Fibroblast of peridontal ligament (primary cell): ENCODE measurements at regions not wholly inside any gene's neighbourhood (a gene's known extent, or its start where the extent isn't known, plus 50 kb on each side); places are given as distances from the start of the nearest gene placed in this dataset.
"Not testable (repeated sequence)": the region's sequence is repeated elsewhere in the genome, so short reads cannot be mapped to it uniquely, and the experiment has no call there.

Experiments used
- DNase-seq: peaks from one replicate; pipeline ENCODE4 v3.0.0-alpha.2; 2010; ENCODE audit errors: extremely low read depth

GRCh38 chr13:104983601-104984000 lies 1551.9 kb downstream of the EFNB2 start:
- no peak for DNase-seq

GRCh38 chr13:104980586-104980985 lies 1554.9 kb downstream of the EFNB2 start:
- DNase-seq, result no peak

GRCh38 chr13:104979281-104980030 lies 1556.0 kb downstream of the EFNB2 start:
- DNase-seq, result no peak

- DNase-seq, result no peak
Measured at GRCh38 chr13:104976986-104977385, 1558.5 kb downstream of the EFNB2 start.

- DNase-seq, result no peak
Measured at GRCh38 chr13:104975272-104975671, 1560.2 kb downstream of the EFNB2 start.

- DNase-seq, result no peak
Measured at GRCh38 chr13:104968876-104969275, 1566.6 kb downstream of the EFNB2 start.

GRCh38 chr13:104967836-104968630 lies 1567.4 kb downstream of the EFNB2 start:
- DNase-seq, result no peak

GRCh38 chr13:104967376-104967775 lies 1568.1 kb downstream of the EFNB2 start:
- DNase-seq, result no peak

GRCh38 chr13:104962411-104962810 lies 1573.1 kb downstream of the EFNB2 start:
- no peak for DNase-seq

- no peak for DNase-seq
Measured at GRCh38 chr13:104961246-104961645, 1574.2 kb downstream of the EFNB2 start.

- peak; percentile 59 for DNase-seq
Measured at GRCh38 chr13:104954210-104954609, 1581.3 kb downstream of the EFNB2 start.

- peak; percentile 81 for DNase-seq
Measured at GRCh38 chr13:104953588-104953987, 1581.9 kb downstream of the EFNB2 start.

GRCh38 chr13:104949840-104950740 lies 1585.4 kb downstream of the EFNB2 start:
- peak; percentile 67 for DNase-seq

GRCh38 chr13:104944176-104944575 lies 1591.3 kb downstream of the EFNB2 start:
- no peak for DNase-seq

- DNase-seq, result no peak
Measured at GRCh38 chr13:104943331-104943730, 1592.1 kb downstream of the EFNB2 start.

GRCh38 chr13:104937881-104938280 lies 1597.6 kb downstream of the EFNB2 start:
- no peak for DNase-seq

GRCh38 chr13:104936304-104936703 lies 1599.2 kb downstream of the EFNB2 start:
- no peak for DNase-seq

- not testable (repeated sequence) for DNase-seq
Measured at GRCh38 chr13:104920513-104920912, 1614.9 kb downstream of the EFNB2 start.

- DNase-seq, result no peak
Measured at GRCh38 chr13:104920091-104920490, 1615.4 kb downstream of the EFNB2 start.

- DNase-seq, result peak; percentile 2
Measured at GRCh38 chr13:104900191-104900817, 1635.2 kb downstream of the EFNB2 start.

GRCh38 chr13:104898484-104898883 lies 1637.0 kb downstream of the EFNB2 start:
- DNase-seq, result no peak

- peak; percentile 57 for DNase-seq
Measured at GRCh38 chr13:104895521-104895920, 1639.9 kb downstream of the EFNB2 start.
